GM19239 (cell line): ENCODE measurements at regions not wholly inside any gene's neighbourhood (a gene's known extent, or its start where the extent isn't known, plus 50 kb on each side); places are given as distances from the start of the nearest gene placed in this dataset.
"Not testable (repeated sequence)": the region's sequence is repeated elsewhere in the genome, so short reads cannot be mapped to it uniquely, and the experiment has no call there.

Source experiments
- DNase-seq: peaks from one replicate; pipeline ENCODE4 v3.0.0; 2011; ENCODE audit warnings: low spot score; ENCODE audit not compliant: insufficient read length
- FAIRE-seq: peaks from 2 replicates; lab custom pipeline; 2011; peaks lifted over from hg19 to GRCh38; lab: Jason Lieb, UNC

DNA sequence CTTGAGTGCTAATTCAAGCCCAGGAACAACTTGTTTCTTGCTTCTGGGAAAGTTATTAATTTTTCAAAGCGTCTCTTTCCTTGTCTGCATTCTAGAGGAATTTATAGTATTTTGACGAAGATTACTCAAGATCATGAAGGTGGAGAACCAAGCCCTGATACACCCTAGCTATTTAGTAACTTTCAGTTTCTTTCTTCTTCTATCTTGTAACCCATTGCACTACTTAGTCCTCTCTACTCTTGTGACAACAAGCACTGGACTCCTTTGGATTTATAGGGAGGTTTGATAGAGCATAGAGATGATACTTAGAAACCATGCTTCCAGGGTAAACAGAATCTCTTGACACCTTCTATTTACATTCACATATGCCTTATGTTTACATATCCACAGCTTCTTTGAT, 203.3 kb upstream of the GRM7 start:
- FAIRE-seq (no peak), DNase-seq (no peak)

DNA sequence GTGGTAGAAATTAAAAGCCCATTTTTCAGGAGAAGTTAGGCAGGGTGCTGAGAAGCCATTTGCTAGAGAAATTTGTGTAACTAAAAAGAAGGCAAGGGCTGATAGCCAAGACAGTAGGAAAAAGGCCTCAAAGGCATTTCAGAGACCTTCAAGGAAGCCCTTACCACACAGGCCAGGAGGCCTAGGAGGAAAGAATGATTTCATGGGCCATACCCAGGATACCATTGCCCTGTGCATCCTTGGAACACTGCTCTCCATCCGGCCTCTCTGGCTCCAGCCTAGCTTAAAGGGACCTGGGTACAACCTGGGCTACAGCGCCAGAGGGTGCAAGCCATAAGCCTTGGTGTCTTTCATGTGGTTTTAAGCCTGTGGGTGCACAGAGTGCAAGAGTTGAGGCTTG, 193.6 kb upstream of the GRM7 start:
- FAIRE-seq = no peak

DNA sequence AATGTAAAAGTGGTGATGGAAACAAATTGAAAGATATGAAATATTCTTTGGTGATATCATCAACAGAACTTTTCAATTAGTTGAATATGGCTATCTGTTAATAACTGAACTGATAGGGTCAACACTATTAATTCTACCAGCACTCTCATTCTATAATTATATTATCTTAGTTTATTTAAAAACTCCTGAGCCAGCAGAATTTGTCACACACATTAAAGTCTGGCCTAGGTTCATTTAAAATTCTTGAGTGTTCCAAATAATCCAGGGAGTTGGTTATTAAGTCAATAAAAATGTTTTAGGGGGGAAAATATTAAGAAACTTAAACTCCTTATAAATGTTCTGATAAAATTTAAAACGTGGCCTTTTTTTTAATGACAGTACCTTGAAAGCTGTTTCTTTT, 189.6 kb upstream of the GRM7 start:
- FAIRE-seq = no peak
- no peak for DNase-seq

More for the DNA sequence above, 193.6 kb upstream of the GRM7 start:
- DNase-seq = no peak

DNA sequence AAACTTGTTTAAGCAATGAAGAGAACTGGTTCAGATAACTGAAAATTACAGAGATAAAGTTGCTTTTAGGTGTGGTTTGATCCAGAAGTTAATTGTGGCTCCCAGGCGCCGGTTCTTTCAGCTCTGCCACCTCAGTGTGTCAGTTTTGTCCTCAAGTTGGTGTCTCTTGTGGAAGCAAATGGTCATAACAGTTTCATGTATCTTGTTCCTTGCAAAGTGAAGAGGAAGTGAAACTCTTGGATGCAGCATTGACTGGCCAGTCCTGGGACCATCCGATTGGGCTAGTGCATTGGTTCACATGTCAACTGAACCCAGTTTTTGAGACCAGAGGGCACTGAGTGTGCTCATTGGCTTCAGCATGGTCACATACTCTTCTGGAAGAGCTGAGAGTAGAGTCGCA, 181.4 kb upstream of the GRM7 start:
- DNase-seq (peak; percentile 4), FAIRE-seq (peak; percentile 76)

DNA sequence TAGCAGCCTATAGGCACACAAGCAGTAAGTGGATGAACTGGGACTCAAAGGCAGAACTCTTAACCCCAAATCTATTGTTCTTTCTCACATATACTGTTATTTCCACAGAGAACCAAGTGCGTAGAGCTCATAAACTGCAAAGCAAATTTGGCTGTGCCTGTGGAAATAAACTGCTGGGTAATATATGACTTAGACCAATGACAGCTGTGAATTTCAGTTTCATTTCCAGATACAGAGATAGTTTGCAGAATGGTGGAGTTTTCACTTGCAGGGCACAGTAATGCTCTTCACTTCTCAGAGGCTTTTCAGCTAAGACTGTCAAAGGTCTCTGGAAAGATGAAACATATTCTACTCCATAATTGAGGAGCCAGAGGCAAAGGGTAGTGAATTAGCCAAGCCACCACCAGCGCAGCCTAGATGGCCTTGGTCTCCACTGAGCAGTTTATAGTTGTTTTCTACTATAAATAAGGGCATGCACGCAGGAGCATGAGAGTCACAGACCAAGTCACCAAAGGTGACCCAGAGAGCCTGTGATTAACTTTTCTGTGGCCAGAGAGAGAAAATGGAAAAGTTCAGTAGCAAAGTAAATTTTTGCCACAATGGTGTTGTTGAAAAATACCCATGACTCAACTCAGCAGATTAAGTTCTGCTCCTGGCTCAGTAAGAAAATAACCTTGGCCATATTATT, 180.7 kb upstream of the GRM7 start:
- DNase-seq (peak; percentile 10), FAIRE-seq (peak; percentile 93)

DNA sequence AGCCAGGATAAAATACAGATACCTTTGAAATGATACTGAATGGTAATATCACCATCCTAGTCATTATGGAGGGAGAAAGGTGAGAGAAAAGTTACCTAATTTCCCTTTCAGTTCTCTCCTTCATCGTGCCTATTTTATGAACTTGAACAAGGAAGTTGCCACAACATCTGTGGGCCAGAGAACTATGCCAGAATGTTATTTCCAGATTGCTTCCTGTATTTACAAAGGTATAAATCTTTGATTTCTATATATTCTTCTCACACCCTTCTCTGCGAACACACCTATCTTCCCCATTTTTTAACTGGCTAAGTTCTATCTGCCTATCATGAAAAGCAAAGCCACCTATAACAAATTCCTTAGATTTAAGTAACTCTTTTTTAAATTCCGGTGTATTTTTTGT, 163.6 kb upstream of the GRM7 start:
- FAIRE-seq = peak; percentile 4

DNA sequence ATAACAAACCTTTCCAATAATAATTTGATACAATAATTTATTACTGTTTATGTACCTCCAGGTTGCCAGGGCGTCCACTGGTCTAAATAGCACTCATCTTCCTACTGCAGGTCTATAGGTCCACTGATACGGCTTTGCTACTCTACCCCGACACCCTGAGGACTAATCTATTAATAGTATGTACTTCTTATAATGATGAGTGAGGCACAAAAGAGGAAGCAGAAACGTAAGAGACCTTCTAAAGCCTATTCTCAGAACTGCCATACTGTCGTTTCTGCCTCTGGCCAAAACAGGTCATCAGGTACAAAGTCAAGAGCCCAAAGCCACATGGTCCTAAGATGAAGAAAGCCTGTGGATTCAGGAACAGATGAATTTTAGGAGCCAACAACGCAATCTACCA, 163.2 kb upstream of the GRM7 start:
- FAIRE-seq (no peak), DNase-seq (no peak)

More for the DNA sequence above, 163.6 kb upstream of the GRM7 start:
- DNase-seq = no peak

DNA sequence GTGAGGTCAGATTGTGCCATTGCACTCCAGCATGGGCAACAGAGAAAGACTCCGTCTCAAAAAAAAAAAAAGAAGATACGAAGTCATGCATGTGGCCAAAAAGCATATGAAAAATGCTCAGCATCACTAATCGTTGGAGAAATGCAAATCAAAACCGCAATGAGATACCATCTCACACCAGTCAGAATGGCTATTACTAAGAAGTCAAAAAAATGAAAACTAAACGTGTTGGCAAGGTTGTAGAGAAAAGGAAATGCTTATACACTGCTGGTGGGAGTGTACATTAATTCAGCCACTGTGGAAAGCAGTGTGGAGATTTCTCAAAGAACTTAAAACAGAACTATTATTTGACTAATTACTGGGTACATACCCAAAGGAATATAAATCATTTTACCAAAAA, 156.1 kb upstream of the GRM7 start:
- not testable (repeated sequence) for DNase-seq, FAIRE-seq

DNA sequence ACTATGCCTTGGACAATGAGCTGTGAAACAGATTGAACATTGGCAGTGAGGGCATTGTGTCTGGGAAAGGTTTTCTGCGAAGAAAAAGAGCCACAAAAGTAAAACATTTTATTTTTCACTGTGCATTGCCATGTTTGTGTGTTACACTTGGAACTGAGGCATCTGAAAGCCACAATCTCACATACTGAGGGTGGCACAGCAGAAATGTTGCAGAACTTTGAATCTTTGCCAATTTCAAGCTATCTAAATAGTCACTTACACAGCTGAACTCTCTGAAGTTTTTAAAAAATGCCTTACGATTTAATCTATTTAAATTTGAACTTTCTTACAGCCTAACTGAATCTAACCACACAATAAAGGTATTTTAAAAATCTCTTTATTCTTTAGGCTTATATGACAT, 154.1 kb upstream of the GRM7 start:
- FAIRE-seq (no peak), DNase-seq (no peak)

DNA sequence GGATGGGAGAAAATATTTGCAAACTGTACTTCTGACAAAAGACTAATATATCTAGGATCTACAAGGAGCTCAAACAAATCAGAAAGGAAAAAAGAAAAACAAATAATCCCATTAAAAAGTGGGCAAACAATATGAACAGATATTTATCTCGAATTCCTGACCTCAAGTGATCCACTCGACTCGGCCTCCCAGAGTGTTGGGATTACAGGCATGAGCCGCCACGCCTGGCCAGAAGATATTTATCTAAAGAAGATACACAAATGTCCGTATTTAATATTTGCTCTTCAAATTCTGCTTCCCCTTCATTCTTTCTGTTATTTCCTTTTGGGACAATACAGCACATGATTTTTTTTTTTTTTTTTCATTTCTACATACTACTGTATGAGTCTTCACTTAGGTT, 151.7 kb upstream of the GRM7 start:
- no peak for FAIRE-seq
- no peak for DNase-seq

DNA sequence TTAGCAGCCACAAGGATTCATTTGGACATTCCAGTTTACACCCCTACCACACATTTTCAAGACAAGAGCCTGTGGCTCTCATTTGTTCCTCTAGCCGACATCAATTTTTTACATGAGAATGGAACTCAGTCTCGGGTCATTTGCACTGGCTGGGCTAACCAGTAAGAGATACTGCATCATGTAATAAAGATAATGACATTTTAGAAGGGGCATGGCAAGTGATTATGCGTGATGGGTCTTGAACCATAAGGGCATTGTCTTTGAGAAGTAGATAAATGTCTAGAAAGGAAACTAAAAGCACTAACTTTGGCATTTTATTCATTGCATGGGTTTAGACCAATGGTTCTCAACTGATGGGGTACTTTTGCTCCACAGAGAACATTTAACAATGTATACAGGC, 146.0 kb upstream of the GRM7 start:
- no peak for DNase-seq
- FAIRE-seq = peak; percentile 42

DNA sequence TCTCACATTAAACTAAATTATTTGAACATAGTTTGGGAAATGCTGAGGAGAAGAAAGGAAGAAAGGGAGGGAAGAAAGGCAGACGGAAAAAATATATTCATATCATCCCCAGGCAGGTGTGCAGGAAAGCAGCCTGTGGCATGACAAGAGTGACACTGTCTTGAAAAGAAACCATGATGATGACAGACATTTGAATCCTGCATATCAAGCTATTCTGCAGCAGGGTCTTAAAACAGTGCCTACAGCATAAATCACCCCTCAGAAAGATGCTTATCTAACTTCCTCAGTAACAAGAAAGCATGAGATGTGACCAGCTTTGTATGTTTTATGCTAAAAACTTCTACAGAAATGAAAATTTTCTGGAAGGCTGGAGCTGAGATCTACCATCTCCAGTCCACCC, 144.5 kb upstream of the GRM7 start:
- no peak for DNase-seq
- no peak for FAIRE-seq

DNA sequence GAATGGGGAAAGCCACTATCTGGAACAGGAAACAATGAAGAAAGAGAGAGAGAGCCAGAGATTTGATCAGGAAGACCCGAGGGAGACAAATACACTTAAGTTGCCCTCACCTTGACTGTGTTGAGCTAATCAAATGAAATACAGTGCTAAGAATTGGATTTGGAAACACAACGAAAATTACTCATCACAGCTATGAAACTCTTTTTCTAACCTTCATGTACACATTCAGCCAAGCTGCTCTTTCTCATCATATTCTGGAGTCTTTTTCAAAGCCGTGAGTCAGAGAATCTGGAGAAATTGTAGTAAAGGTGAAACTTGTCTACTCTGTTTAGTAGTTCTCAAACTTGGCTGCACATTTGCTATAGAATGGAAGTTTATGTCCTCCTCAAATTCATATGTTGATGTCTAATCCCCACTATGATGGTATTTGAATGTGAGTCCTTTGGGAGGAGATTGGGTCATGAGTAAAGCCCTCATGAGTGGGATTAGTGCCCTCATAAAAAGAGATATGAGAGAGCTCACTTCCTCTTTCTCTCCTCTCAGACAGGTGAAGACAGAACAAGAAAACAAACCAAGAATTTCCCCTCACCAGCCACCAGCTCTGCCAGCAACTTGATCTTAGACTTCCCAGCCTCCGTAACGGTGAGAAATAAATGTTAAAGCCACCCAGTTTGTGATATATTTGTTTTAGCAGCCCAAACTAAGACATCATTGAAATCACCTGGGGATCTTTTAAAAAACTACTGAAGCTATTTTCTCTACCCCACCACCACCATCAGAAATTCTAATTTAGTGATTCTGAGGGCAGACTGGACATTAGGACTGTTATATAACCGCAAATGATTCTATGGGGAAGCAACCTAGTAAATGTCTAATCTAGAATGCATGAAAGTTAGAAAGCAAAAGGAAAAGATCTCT, 143.6 kb upstream of the GRM7 start:
- DNase-seq (peak; percentile 8), FAIRE-seq (peak; percentile 94)

DNA sequence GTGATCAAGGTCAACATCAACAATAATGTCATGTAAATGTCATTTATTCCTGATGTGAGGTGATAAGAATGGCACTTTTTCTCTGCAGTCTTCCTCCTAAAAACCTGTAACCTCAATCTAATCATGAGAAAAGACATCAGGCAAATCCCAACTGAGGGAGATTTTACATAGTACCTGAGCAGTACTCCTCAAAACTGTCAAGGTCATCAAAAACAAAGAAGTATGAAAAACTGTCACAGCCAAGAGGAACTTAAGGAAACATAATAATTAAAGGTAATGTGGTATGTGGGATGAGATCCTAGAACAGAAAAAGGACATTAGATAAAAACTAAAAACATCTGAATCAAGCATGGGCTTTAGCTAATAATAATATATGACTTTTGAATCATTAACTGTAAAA, 140.9 kb upstream of the GRM7 start:
- FAIRE-seq (no peak), DNase-seq (no peak)

DNA sequence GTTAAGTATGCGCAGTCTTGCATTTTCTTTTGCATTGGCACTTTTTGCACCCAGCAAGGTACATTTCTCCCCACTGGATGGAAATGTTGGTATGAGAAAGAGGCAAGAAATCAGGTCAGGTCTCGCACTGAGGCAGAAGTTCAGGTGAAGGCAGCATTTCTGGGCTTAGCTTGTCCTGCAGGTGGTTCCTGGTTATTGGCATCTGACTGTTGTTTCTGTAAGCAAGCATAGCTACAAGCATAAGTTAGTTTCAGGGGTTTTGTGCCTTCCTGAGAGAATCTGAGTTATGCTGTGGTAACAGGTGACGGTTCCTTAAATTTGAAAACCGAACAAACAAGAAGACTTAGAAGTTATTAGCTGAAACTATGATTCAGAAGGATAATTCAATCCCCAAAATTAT, 139.4 kb upstream of the GRM7 start:
- DNase-seq (no peak), FAIRE-seq (no peak)

DNA sequence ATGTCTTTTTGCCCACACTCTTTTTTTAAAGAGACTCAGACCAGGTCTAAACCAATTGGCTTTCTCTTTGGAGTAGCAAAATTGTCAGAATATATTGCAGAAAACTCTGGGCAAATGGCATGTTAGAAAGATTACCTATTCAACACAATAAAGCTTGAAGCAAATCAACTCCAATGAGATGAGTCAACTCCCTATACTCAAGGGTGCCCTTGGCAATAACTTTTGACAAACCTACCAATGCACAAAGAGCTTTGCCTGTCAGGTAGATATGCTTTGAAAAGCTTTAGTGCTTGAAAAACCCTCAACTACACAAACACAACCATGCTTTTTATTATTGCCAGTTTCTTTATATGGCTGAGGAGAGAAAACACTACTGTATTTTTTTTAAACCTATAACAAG, 137.7 kb upstream of the GRM7 start:
- FAIRE-seq = no peak
- no peak for DNase-seq

DNA sequence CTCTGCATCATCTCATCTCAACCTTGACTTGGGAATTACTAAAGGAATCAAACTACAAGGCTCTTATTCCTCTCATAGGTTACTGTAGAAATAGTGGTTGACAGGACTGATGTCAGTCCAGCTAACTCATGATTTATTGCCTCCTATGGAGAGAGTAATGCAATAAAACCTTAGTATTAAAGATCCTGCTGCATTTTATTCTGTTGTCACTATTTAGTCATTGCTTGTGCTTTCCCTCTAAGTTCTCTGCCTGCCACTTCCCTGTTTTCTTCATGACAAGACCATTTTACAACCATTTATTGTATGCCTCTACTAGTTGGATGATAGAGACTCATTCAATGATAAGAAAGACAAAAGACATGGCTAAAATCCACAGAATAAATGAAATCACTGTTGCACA, 134.1 kb upstream of the GRM7 start:
- FAIRE-seq = no peak
- no peak for DNase-seq

DNA sequence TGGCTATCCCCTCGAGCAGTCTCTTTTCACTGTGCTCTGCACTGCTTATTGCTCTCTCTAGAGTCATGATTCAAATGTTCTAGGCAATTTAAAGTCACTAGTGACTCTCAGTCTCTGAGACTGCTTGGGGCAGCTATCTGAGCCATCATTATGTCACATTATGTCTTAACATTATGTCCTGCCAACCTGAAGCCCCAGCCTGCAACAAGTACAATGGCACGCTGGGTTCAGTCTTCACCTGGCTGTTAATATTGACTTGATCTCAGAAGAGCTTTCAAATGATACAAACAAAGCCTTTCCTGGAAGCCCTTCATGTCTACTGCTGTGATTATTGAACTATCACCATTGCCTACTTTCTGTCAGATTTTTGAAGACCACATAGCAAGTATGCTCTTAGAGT, 128.1 kb upstream of the GRM7 start:
- no peak for DNase-seq
- no peak for FAIRE-seq

DNA sequence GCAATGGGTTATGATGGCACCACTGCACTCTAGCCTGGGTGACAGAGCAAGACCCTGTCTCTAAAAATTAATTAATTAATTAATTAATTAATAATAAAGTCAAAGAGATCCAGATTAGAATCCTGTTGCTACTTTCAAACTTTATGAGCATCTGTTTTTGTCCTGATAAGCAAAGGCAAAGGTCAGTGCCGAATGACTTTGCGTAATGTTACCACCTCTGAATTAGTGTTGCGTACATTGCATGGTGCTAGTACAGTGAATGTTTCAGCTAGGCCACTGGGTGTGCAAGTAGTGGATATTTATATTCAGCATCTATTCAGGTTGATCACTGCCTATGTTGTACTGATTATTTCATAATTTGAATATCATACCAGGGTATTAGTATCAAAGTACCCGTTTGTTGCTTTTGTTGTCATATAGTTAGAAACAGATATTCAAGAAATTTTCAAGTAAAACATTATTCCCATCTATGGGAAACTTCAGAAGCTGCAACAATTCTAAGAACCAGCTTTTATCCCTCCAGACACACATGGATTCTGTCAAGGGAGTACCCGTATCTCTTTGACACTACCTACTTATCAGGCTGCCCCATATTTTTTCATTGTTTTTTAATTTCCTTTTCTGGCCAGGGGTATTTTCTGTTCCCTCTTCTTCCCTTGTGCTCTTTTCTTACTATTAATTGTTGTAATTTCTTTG, 127.1 kb upstream of the GRM7 start:
- FAIRE-seq (no peak), DNase-seq (no peak)

DNA sequence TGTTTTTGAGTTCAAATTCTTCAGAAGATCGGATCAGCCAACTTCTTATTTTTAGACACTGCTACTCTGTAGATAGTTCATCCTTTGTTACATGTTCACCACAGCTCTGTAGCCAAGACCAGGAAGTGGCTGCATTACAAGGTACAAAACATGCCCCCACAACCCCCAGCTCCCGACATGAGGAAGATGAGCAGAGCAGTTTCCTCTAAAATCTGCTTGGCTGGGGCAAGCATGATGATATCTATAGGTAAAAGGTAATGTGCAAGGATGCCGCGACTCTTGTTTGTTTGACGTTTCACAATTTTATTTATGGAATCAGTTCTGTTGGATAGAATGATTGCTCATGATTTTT, 126.5 kb upstream of the GRM7 start:
- DNase-seq = no peak
- FAIRE-seq = no peak
